ENCODE measurements at regions not wholly inside any gene's neighbourhood (a gene's known extent, or its start where the extent isn't known, plus 50 kb on each side); places are given as distances from the start of the nearest gene placed in this dataset.

- Histone ChIP-seq H3K4me2 (ENCODE audit: low read depth, low read length, poor library complexity, severe bottlenecking) (no peak overlapping the region), H3K27ac (ENCODE audit: low read depth, low read length) (no peak overlapping the region), H3K79me2 (ENCODE audit: insufficient read depth, low read length) (no peaks in the 10 kb centered on the region), H3K9ac (ENCODE audit: low read length) (no peak overlapping the region), H3K36me3 (ENCODE audit: low read length) (no peaks in the 10 kb centered on the region), H3K9me2 (replicated peaks; ENCODE audit: insufficient read depth, low read length) (0 out of 2 replicates have a peak, but pooled peaks cover 3% of the 10 kb centered on the region), H4K20me1 (ENCODE audit: low read depth, low read length) (no peaks in the 10 kb centered on the region), H2AFZ (ENCODE audit: low read depth, low read length, severe bottlenecking) (no peak overlapping the region), H3F3A (ENCODE audit: insufficient read depth) (no peaks in the 10 kb centered on the region), H3K27me3 (ENCODE audit: low read length) (no peaks in the 10 kb centered on the region), H3K4me3 (ENCODE audit: insufficient read depth, low read length, poor library complexity, severe bottlenecking) (no peak overlapping the region), H3K9me3 (ENCODE audit: insufficient read depth, low read length) (no peaks in the 10 kb centered on the region)
- TF ChIP-seq, protein P1, sequence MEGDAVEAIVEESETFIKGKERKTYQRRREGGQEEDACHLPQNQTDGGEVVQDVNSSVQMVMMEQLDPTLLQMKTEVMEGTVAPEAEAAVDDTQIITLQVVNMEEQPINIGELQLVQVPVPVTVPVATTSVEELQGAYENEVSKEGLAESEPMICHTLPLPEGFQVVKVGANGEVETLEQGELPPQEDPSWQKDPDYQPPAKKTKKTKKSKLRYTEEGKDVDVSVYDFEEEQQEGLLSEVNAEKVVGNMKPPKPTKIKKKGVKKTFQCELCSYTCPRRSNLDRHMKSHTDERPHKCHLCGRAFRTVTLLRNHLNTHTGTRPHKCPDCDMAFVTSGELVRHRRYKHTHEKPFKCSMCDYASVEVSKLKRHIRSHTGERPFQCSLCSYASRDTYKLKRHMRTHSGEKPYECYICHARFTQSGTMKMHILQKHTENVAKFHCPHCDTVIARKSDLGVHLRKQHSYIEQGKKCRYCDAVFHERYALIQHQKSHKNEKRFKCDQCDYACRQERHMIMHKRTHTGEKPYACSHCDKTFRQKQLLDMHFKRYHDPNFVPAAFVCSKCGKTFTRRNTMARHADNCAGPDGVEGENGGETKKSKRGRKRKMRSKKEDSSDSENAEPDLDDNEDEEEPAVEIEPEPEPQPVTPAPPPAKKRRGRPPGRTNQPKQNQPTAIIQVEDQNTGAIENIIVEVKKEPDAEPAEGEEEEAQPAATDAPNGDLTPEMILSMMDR (IDR thresholded peaks at IDR 0.05; ENCODE audit: insufficient read depth, low read length, poor library complexity, severe bottlenecking), result no peak
- TF ChIP-seq EZH2phosphoT487 (conservative IDR thresholded peaks at IDR 0.05; ENCODE audit: low read length), result no peak
These were observed 267.8 kb downstream of the SH2D4B start for GRCh38 chr10:80805343-80806020.

DNA sequence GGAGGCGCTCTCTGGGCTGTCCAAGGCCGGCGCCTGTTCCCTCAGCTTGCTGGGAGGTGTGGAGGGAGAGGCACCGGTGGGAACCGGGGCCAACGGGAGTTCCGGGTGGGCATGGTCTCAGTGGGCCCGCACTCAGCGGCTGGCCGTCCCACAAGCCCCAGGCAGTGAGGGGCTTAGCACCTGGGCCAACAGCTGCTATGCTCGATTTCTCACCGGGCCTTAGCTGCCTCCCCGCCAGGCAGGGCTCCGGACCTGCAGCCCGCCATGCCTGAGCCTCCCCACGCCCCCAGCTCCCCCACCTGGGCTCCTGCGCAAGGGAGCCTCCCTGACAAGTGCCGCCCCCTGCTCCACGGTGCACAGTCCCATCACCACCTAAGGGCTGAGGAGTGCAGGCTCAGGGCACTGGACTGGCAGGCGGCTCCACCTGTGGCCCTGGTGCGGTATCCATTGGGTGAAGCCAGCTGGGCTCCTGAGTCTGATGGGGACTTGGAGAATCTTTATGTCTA, 276.5 kb downstream of the SH2D4B start:
- Histone ChIP-seq H4K20me1 (ENCODE audit: low read depth, low read length) (no peaks in the 10 kb centered on the region), H3K9me2 (replicated peaks; ENCODE audit: insufficient read depth, low read length) (peaks cover 9% of the 10 kb centered on the region; the same call in 1 of the 2 replicates), H2AFZ (ENCODE audit: low read depth, low read length, severe bottlenecking) (no peak overlapping the region), H3K27ac (ENCODE audit: low read depth, low read length) (no peak overlapping the region), H3F3A (ENCODE audit: insufficient read depth) (no peaks in the 10 kb centered on the region), H3K9ac (ENCODE audit: low read length) (no peak overlapping the region), H3K4me3 (ENCODE audit: insufficient read depth, low read length, poor library complexity, severe bottlenecking) (no peak overlapping the region), H3K4me2 (ENCODE audit: low read depth, low read length, poor library complexity, severe bottlenecking) (no peak overlapping the region), H3K9me3 (ENCODE audit: insufficient read depth, low read length) (no peaks in the 10 kb centered on the region), H3K79me2 (ENCODE audit: insufficient read depth, low read length) (no peaks in the 10 kb centered on the region), H3K27me3 (ENCODE audit: low read length) (no peaks in the 10 kb centered on the region), H3K36me3 (ENCODE audit: low read length) (no peaks in the 10 kb centered on the region)
- TF ChIP-seq EZH2phosphoT487 (conservative IDR thresholded peaks at IDR 0.05; ENCODE audit: low read length), result no peak
- TF ChIP-seq, protein P1 (IDR thresholded peaks at IDR 0.05; ENCODE audit: insufficient read depth, low read length, poor library complexity, severe bottlenecking), result no peak

DNA sequence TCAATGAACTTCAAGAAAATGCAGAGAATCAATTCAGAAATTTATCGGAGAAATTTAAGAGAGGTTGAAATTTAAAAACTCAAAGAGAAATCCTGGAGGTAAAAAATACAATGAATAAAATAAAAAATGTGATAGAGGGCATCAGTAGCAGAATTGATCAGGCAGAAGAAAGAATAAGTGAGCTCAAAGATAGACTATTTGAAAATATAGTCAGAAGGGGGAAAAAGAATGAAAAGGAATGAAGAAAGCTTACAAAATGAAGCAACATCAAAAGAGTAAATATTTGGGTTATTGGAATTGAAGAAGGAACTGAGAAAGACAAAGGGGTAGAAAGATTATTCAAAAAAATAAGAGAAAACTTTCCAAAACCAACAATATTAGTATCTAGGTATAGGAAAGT, 291.4 kb downstream of the SH2D4B start:
- Histone ChIP-seq H2AFZ (ENCODE audit: low read depth, low read length, severe bottlenecking) (no peak overlapping the region), H4K20me1 (ENCODE audit: low read depth, low read length) (no peaks in the 10 kb centered on the region), H3K36me3 (ENCODE audit: low read length) (no peaks in the 10 kb centered on the region), H3K9me3 (ENCODE audit: insufficient read depth, low read length) (no peaks in the 10 kb centered on the region), H3K27me3 (ENCODE audit: low read length) (no peaks in the 10 kb centered on the region), H3K27ac (ENCODE audit: low read depth, low read length) (no peak overlapping the region), H3K79me2 (ENCODE audit: insufficient read depth, low read length) (no peaks in the 10 kb centered on the region), H3K4me2 (ENCODE audit: low read depth, low read length, poor library complexity, severe bottlenecking) (no peak overlapping the region), H3F3A (ENCODE audit: insufficient read depth) (no peaks in the 10 kb centered on the region), H3K9me2 (replicated peaks; ENCODE audit: insufficient read depth, low read length) (no peaks in the 10 kb centered on the region), H3K4me3 (ENCODE audit: insufficient read depth, low read length, poor library complexity, severe bottlenecking) (no peak overlapping the region), H3K9ac (ENCODE audit: low read length) (no peak overlapping the region)
- TF ChIP-seq, protein P1 (IDR thresholded peaks at IDR 0.05; ENCODE audit: insufficient read depth, low read length, poor library complexity, severe bottlenecking), result no peak
- TF ChIP-seq EZH2phosphoT487 (conservative IDR thresholded peaks at IDR 0.05; ENCODE audit: low read length), result no peak

Data from SU-DHL-6 (cell line).